Stimulated activated CD4-positive, alpha-beta T cell treated with anti-CD3 and anti-CD28 coated beads, TNF-alpha, amount 100 ng/mL, for 24 hours (primary cell): ENCODE measurements at regions not wholly inside any gene's neighbourhood (a gene's known extent, or its start where the extent isn't known, plus 50 kb on each side); places are given as distances from the start of the nearest gene placed in this dataset.
"Not testable (repeated sequence)": the region's sequence is repeated elsewhere in the genome, so short reads cannot be mapped to it uniquely, and the experiment has no call there.

ENCODE experiments used
- DNase-seq, 3 experiments: peaks; one replicate each; pipeline ENCODE4 v3.0.0-alpha.2; 2020; ENCODE audit warnings: low read depth in 3 of 3

- no peak for DNase-seq
Observed at GRCh38 chr5:106443746-106444145, 1227.0 kb downstream of the EFNA5 start.

GRCh38 chr5:106435185-106435584 lies 1235.6 kb downstream of the EFNA5 start:
- no peak for DNase-seq

- not testable (repeated sequence) for DNase-seq
Observed at GRCh38 chr5:106430733-106431132, 1240.0 kb downstream of the EFNA5 start.

GRCh38 chr5:106423109-106423897 lies 1247.4 kb downstream of the EFNA5 start:
- DNase-seq: no peak

GRCh38 chr5:106420102-106420501 lies 1250.6 kb downstream of the EFNA5 start:
- no peak for DNase-seq

GRCh38 chr5:106418196-106418595 lies 1252.5 kb downstream of the EFNA5 start:
- no peak for DNase-seq

- DNase-seq: no peak
Observed at GRCh38 chr5:106417566-106417965, 1253.2 kb downstream of the EFNA5 start.

- no peak for DNase-seq
Observed at GRCh38 chr5:106417163-106417562, 1253.6 kb downstream of the EFNA5 start.

GRCh38 chr5:106415541-106415940 lies 1255.2 kb downstream of the EFNA5 start:
- no peak for DNase-seq

- DNase-seq: no peak
Observed at GRCh38 chr5:106414342-106414741, 1256.4 kb downstream of the EFNA5 start.

- no peak for DNase-seq
Observed at GRCh38 chr5:106412606-106413005, 1258.1 kb downstream of the EFNA5 start.

GRCh38 chr5:106408570-106408969 lies 1262.2 kb downstream of the EFNA5 start:
- DNase-seq: no peak

GRCh38 chr5:106408141-106408540 lies 1262.6 kb downstream of the EFNA5 start:
- DNase-seq: no peak

- DNase-seq: no peak
Observed at GRCh38 chr5:106401561-106401960, 1269.2 kb downstream of the EFNA5 start.

- no peak for DNase-seq
Observed at GRCh38 chr5:106399391-106399790, 1271.3 kb downstream of the EFNA5 start.

- no peak for DNase-seq
Observed at GRCh38 chr5:106397700-106398099, 1273.0 kb downstream of the EFNA5 start.

- no peak for DNase-seq
Observed at GRCh38 chr5:106393276-106393675, 1277.5 kb downstream of the EFNA5 start.

- no peak for DNase-seq
Observed at GRCh38 chr5:106392766-106393165, 1278.0 kb downstream of the EFNA5 start.

- not testable (repeated sequence) for DNase-seq
Observed at GRCh38 chr5:106387767-106388166, 1283.0 kb downstream of the EFNA5 start.

- no peak for DNase-seq
Observed at GRCh38 chr5:106386287-106386686, 1284.5 kb downstream of the EFNA5 start.

- no peak for DNase-seq
Observed at GRCh38 chr5:106380736-106381135, 1290.0 kb downstream of the EFNA5 start.

GRCh38 chr5:106376522-106376921 lies 1294.2 kb downstream of the EFNA5 start:
- no peak for DNase-seq

GRCh38 chr5:106374956-106375355 lies 1295.8 kb downstream of the EFNA5 start:
- no peak for DNase-seq

GRCh38 chr5:106368021-106368420 lies 1302.7 kb downstream of the EFNA5 start:
- no peak for DNase-seq
